ENCODE measurements at regions not wholly inside any gene's neighbourhood (a gene's known extent, or its start where the extent isn't known, plus 50 kb on each side); places are given as distances from the start of the nearest gene placed in this dataset.

- WGBS (ENCODE audit: insufficient coverage), result no CpG with 5 or more reads among the region's 2 CpGs
- peaks cover 0 to 2% (median 0%) of the 10 kb centered on the region in 3 donors for H3K27me3 Mint-ChIP-seq (ENCODE audit: low read depth in 3 of 3)
- Histone ChIP-seq H3K4me1 (ENCODE audit: control insufficient read depth in 1 of 2, insufficient read depth in 2 of 2, low read length in 2 of 2) (no peaks in the 10 kb centered on the region), H3K4me2 (replicated peaks; ENCODE audit: extremely low read depth, low read length, poor library complexity, severe bottlenecking) (no peak overlapping the region), H2AFZ (ENCODE audit: insufficient read depth, low read depth, low read length, poor library complexity, severe bottlenecking) (no peak overlapping the region), H3K27ac (ENCODE audit: low read depth in 1 of 2, low read length in 2 of 2) (no peak overlapping the region), H3K4me3 (replicated peaks in 1 of 3; ENCODE audit: low read depth in 2 of 3, low read length in 3 of 3) (no peak overlapping the region), H3K36me3 (replicated peaks in 1 of 2; ENCODE audit: control insufficient read depth in 1 of 2, insufficient read depth in 2 of 2, low read length in 2 of 2) (no peaks in the 10 kb centered on the region), H3K9ac (ENCODE audit: insufficient read depth, low read length, poor library complexity, severe bottlenecking) (no peak overlapping the region), H3K79me2 (ENCODE audit: insufficient read depth, low read length) (no peaks in the 10 kb centered on the region), H3K9me3 (replicated peaks in 1 of 2; ENCODE audit: control insufficient read depth in 1 of 2, insufficient read depth in 1 of 2, low read length in 2 of 2) (peaks cover 5 to 9% of the 10 kb centered on the region in 2 donors), H4K20me1 (ENCODE audit: insufficient read depth, low read length) (no peaks in the 10 kb centered on the region), H3K27me3 (ENCODE audit: control insufficient read depth in 2 of 2, insufficient read depth in 2 of 2, low read length in 2 of 2) (no peaks in the 10 kb centered on the region)
- no peaks in the 10 kb centered on the region for H3K4me1 Mint-ChIP-seq
- TF ChIP-seq CTCF (IDR thresholded peaks at IDR 0.05), result no peak
- H3K9me3 Mint-ChIP-seq, result peaks cover 0 to 8% (median 2%) of the 10 kb centered on the region in 7 donors
- intact Hi-C loops (cut with micrococcal nuclease), result no loop called here
- no peak overlapping the region for H3K4me3 Mint-ChIP-seq
- H3K27ac Mint-ChIP-seq, result no peak overlapping the region
- no peaks in the 10 kb centered on the region for H3K36me3 Mint-ChIP-seq
- no peak for DNase-seq
Observed at GRCh38 chr20:12353842-12354241, 436.1 kb downstream of the BTBD3 start.

- 22% methylated on average over 1 of the region's 1 CpG for WGBS (ENCODE audit: insufficient coverage)
- no peak overlapping the region for H3K4me3 ChIP-seq (replicated peaks in 1 of 3; ENCODE audit: low read depth in 2 of 3, low read length in 3 of 3)
- Mint-ChIP-seq H3K27ac (no peak overlapping the region), H3K4me1 (no peaks in the 10 kb centered on the region), H3K9me3 (peaks cover 0 to 8% (median 3%) of the 10 kb centered on the region in 7 donors), H3K36me3 (no peaks in the 10 kb centered on the region), H3K27me3 (ENCODE audit: low read depth in 3 of 3) (peaks cover 0 to 2% (median 0%) of the 10 kb centered on the region in 3 donors), H3K4me3 (no peak overlapping the region)
- no peaks in the 10 kb centered on the region for H3K36me3 ChIP-seq (replicated peaks in 1 of 2; ENCODE audit: control insufficient read depth in 1 of 2, insufficient read depth in 2 of 2, low read length in 2 of 2)
- no peaks in the 10 kb centered on the region for H4K20me1 ChIP-seq (ENCODE audit: insufficient read depth, low read length)
- H3K27me3 ChIP-seq (ENCODE audit: control insufficient read depth in 2 of 2, insufficient read depth in 2 of 2, low read length in 2 of 2), result no peaks in the 10 kb centered on the region
- no peak overlapping the region for H3K9ac ChIP-seq (ENCODE audit: insufficient read depth, low read length, poor library complexity, severe bottlenecking)
- no peak for TF ChIP-seq CTCF (IDR thresholded peaks at IDR 0.05)
- H3K79me2 ChIP-seq (ENCODE audit: insufficient read depth, low read length), result no peaks in the 10 kb centered on the region
- H3K27ac ChIP-seq (ENCODE audit: low read depth in 1 of 2, low read length in 2 of 2), result no peak overlapping the region
- DNase-seq, result no peak
- no peak overlapping the region for H3K4me2 ChIP-seq (replicated peaks; ENCODE audit: extremely low read depth, low read length, poor library complexity, severe bottlenecking)
- H2AFZ ChIP-seq (ENCODE audit: insufficient read depth, low read depth, low read length, poor library complexity, severe bottlenecking), result no peak overlapping the region
- intact Hi-C loops (cut with micrococcal nuclease), result no loop called here
- no peaks in the 10 kb centered on the region for H3K4me1 ChIP-seq (ENCODE audit: control insufficient read depth in 1 of 2, insufficient read depth in 2 of 2, low read length in 2 of 2)
- peaks cover 7 to 9% of the 10 kb centered on the region in 2 donors for H3K9me3 ChIP-seq (replicated peaks in 1 of 2; ENCODE audit: control insufficient read depth in 1 of 2, insufficient read depth in 1 of 2, low read length in 2 of 2)
Observed at GRCh38 chr20:12354725-12355124, 437.0 kb downstream of the BTBD3 start.

Measured in CD14-positive monocyte (primary cell).